ENCODE measurements at regions not wholly inside any gene's neighbourhood (a gene's known extent, or its start where the extent isn't known, plus 50 kb on each side); places are given as distances from the start of the nearest gene placed in this dataset.

GRCh38 chr6:168929871-168930450, 323.7 kb downstream of the THBS2 start:
- Mint-ChIP-seq H3K27me3 (ENCODE audit: insufficient read depth) (peaks cover 8% of the 10 kb centered on the region), H3K9me3 (peaks cover 4% of the 10 kb centered on the region; the same call in 1 of the 2 replicates), H3K27ac (no peak overlapping the region), H3K4me3 (no peak overlapping the region), H3K36me3 (ENCODE audit: low read depth) (no peaks in the 10 kb centered on the region), H3K4me1 (ENCODE audit: low read depth) (no peaks in the 10 kb centered on the region)
- no peak for TF ChIP-seq CTCF (IDR thresholded peaks at IDR 0.05)
- DNase-seq = no peak

- no peak overlapping the region for H3K27ac Mint-ChIP-seq
- no peak for DNase-seq
- H3K4me3 Mint-ChIP-seq = no peak overlapping the region
- peaks cover 4% of the 10 kb centered on the region; the same call in 1 of the 2 replicates for H3K9me3 Mint-ChIP-seq
- no peak for TF ChIP-seq CTCF (IDR thresholded peaks at IDR 0.05)
- H3K4me1 Mint-ChIP-seq (ENCODE audit: low read depth) = no peaks in the 10 kb centered on the region
- H3K36me3 Mint-ChIP-seq (ENCODE audit: low read depth) = no peaks in the 10 kb centered on the region
- peaks cover 17% of the 10 kb centered on the region for H3K27me3 Mint-ChIP-seq (ENCODE audit: insufficient read depth)
Observed at GRCh38 chr6:168928012-168928411, 325.6 kb downstream of the THBS2 start.

- Mint-ChIP-seq H3K4me3 (no peak overlapping the region), H3K27me3 (ENCODE audit: insufficient read depth) (peaks cover 27% of the 10 kb centered on the region), H3K36me3 (ENCODE audit: low read depth) (no peaks in the 10 kb centered on the region), H3K27ac (no peak overlapping the region), H3K4me1 (ENCODE audit: low read depth) (no peaks in the 10 kb centered on the region), H3K9me3 (peaks cover 4% of the 10 kb centered on the region; the same call in 1 of the 2 replicates)
- no peak for TF ChIP-seq CTCF (IDR thresholded peaks at IDR 0.05)
- no peak for DNase-seq
Observed at GRCh38 chr6:168927026-168927425, 326.6 kb downstream of the THBS2 start.

- H3K36me3 Mint-ChIP-seq (ENCODE audit: low read depth) = no peaks in the 10 kb centered on the region
Observed at GRCh38 chr6:168926306-168926705, 327.3 kb downstream of the THBS2 start.

GRCh38 chr6:168925671-168926070, 328.0 kb downstream of the THBS2 start:
- no peak overlapping the region for H3K27ac Mint-ChIP-seq
- H3K4me3 Mint-ChIP-seq = no peak overlapping the region
- peaks cover 4% of the 10 kb centered on the region for H3K9me3 Mint-ChIP-seq
- H3K27me3 Mint-ChIP-seq (ENCODE audit: insufficient read depth) = peaks cover 27% of the 10 kb centered on the region
- H3K4me1 Mint-ChIP-seq (ENCODE audit: low read depth) = no peaks in the 10 kb centered on the region
- peaks cover 3% of the 10 kb centered on the region; the same call in 1 of the 2 replicates for H3K36me3 Mint-ChIP-seq (ENCODE audit: low read depth)
- no peak for TF ChIP-seq CTCF (IDR thresholded peaks at IDR 0.05)
- no peak for DNase-seq

More at GRCh38 chr6:168926306-168926705, 327.3 kb downstream of the THBS2 start:
- peaks cover 27% of the 10 kb centered on the region for H3K27me3 Mint-ChIP-seq (ENCODE audit: insufficient read depth)
- no peak for DNase-seq
- peaks cover 4% of the 10 kb centered on the region; the same call in 1 of the 2 replicates for H3K9me3 Mint-ChIP-seq
- no peaks in the 10 kb centered on the region for H3K4me1 Mint-ChIP-seq (ENCODE audit: low read depth)
- no peak overlapping the region for H3K4me3 Mint-ChIP-seq
- no peak overlapping the region for H3K27ac Mint-ChIP-seq
- TF ChIP-seq CTCF (IDR thresholded peaks at IDR 0.05) = no peak

Measured in HFFc6 (cell line).